Nucleus accumbens (tissue), 56 donors: ENCODE measurements at regions not wholly inside any gene's neighbourhood (a gene's known extent, or its start where the extent isn't known, plus 50 kb on each side); places are given as distances from the start of the nearest gene placed in this dataset.

ENCODE experiments used
- DNase-seq, 56 donors: peaks; one replicate each; lab custom pipeline; 2025; lab: John Stamatoyannopoulos, UW

- DNase-seq: no peak
Observed at GRCh38 chr15:79373113-79373512, 59.0 kb upstream of the MINAR1 start.

GRCh38 chr15:79373728-79374127 is 58.4 kb upstream of the MINAR1 start:
- DNase-seq: no peak

GRCh38 chr15:79376383-79376782 is 55.8 kb upstream of the MINAR1 start:
- DNase-seq: no peak

- no peak for DNase-seq
Observed at GRCh38 chr15:79378394-79379109, 53.6 kb upstream of the MINAR1 start.

GRCh38 chr15:79380755-79381497 is 51.2 kb upstream of the MINAR1 start:
- peak in 53 of 56 donors; percentile 4 to 91 (median 51) for DNase-seq

- DNase-seq: no peak
Observed at GRCh38 chr15:79381593-79381992, 50.5 kb upstream of the MINAR1 start.
